GM19025 (cell line): ENCODE measurements at regions not wholly inside any gene's neighbourhood (a gene's known extent, or its start where the extent isn't known, plus 50 kb on each side); places are given as distances from the start of the nearest gene placed in this dataset.

ENCODE experiments used
- ATAC-seq: cut with Tn5 transposase; IDR thresholded peaks from one replicate; pipeline ENCODE4 v1.9.1; 2021; ENCODE audit warnings: mild to moderate bottlenecking, low read depth, moderate library complexity; ENCODE audit not compliant: unreplicated experiment

- ATAC-seq, result no peak
Observed at GRCh38 chr4:100130964-100131363, 59.3 kb downstream of the DDIT4L start.

- ATAC-seq, result no peak
Observed at GRCh38 chr4:100130491-100130890, 59.8 kb downstream of the DDIT4L start.

- no peak for ATAC-seq
Observed at GRCh38 chr4:100129774-100130173, 60.5 kb downstream of the DDIT4L start.

- ATAC-seq, result no peak
Observed at GRCh38 chr4:100128338-100128737, 61.9 kb downstream of the DDIT4L start.

GRCh38 chr4:100124715-100125114 is 65.6 kb downstream of the DDIT4L start:
- no peak for ATAC-seq

GRCh38 chr4:100118181-100118580 is 72.1 kb downstream of the DDIT4L start:
- no peak for ATAC-seq

GRCh38 chr4:100117750-100118149 is 72.5 kb downstream of the DDIT4L start:
- no peak for ATAC-seq

- ATAC-seq, result no peak
Observed at GRCh38 chr4:100114909-100115308, 75.4 kb downstream of the DDIT4L start.

GRCh38 chr4:100113732-100114131 is 76.5 kb downstream of the DDIT4L start:
- no peak for ATAC-seq

GRCh38 chr4:100113096-100113495 is 77.2 kb downstream of the DDIT4L start:
- ATAC-seq, result no peak

GRCh38 chr4:100109921-100110320 is 80.3 kb downstream of the DDIT4L start:
- no peak for ATAC-seq

- no peak for ATAC-seq
Observed at GRCh38 chr4:100108869-100109268, 81.4 kb downstream of the DDIT4L start.

GRCh38 chr4:100106982-100107381 is 83.3 kb downstream of the DDIT4L start:
- ATAC-seq, result peak; percentile 97

GRCh38 chr4:100103671-100104070 is 86.6 kb downstream of the DDIT4L start:
- ATAC-seq, result no peak

GRCh38 chr4:100100985-100101384 is 89.3 kb downstream of the DDIT4L start:
- ATAC-seq, result no peak

GRCh38 chr4:100099746-100100145 is 90.5 kb downstream of the DDIT4L start:
- no peak for ATAC-seq

GRCh38 chr4:100098681-100099080 is 91.6 kb downstream of the DDIT4L start:
- ATAC-seq, result no peak

- no peak for ATAC-seq
Observed at GRCh38 chr4:100098011-100098545, 92.2 kb downstream of the DDIT4L start.

GRCh38 chr4:100095729-100096595 is 94.3 kb downstream of the DDIT4L start:
- ATAC-seq, result peak; percentile 88

- ATAC-seq, result peak; percentile 81
Observed at GRCh38 chr4:100093091-100093866, 97.0 kb downstream of the DDIT4L start.

GRCh38 chr4:100087743-100088142 is 102.5 kb downstream of the DDIT4L start:
- ATAC-seq, result no peak
